ENCODE measurements at regions not wholly inside any gene's neighbourhood (a gene's known extent, or its start where the extent isn't known, plus 50 kb on each side); places are given as distances from the start of the nearest gene placed in this dataset.

- Mint-ChIP-seq H3K4me3 (no peak overlapping the region), H3K9me3 (peaks cover 13% of the 10 kb centered on the region; the same call in 2 of the 3 replicates), H3K27ac (no peak overlapping the region), H3K27me3 (ENCODE audit: insufficient read depth, low read depth, poor library complexity) (peaks cover 4% of the 10 kb centered on the region), H3K36me3 (ENCODE audit: low read depth) (peaks cover 8% of the 10 kb centered on the region), H3K4me1 (peaks cover 23% of the 10 kb centered on the region)
- H2AFZ ChIP-seq: no peak overlapping the region
- no peak for DNase-seq (ENCODE audit: low spot score)
- H3K27ac ChIP-seq (ENCODE audit: low read depth): no peak overlapping the region
- no peak overlapping the region for H3K4me3 ChIP-seq
- H3K4me2 ChIP-seq: no peak overlapping the region
- no peak for ATAC-seq
- no peaks in the 10 kb centered on the region for H3K79me2 ChIP-seq (replicated peaks; ENCODE audit: insufficient read depth)
- H4K20me1 ChIP-seq (replicated peaks; ENCODE audit: insufficient read depth): no peaks in the 10 kb centered on the region
- peaks cover 29% of the 10 kb centered on the region for H3K4me1 ChIP-seq (ENCODE audit: insufficient read depth)
- H3K27me3 ChIP-seq (ENCODE audit: insufficient read depth): peaks cover 14% of the 10 kb centered on the region
- TF ChIP-seq JUNB (IDR thresholded peaks at IDR 0.05; ENCODE audit: unreplicated experiment): no peak
- TF ChIP-seq CREB1 (CRISPR knock-in tag; IDR thresholded peaks at IDR 0.05; ENCODE audit: low read depth): no peak
- no peak for TF ChIP-seq EZH2phosphoT487 (IDR thresholded peaks at IDR 0.05; ENCODE audit: unreplicated experiment)
- TF ChIP-seq ZNF462 (CRISPR knock-in tag; IDR thresholded peaks at IDR 0.05): no peak
- no peak for TF ChIP-seq NANOG (IDR thresholded peaks at IDR 0.05; ENCODE audit: borderline replicate concordance)
- TF ChIP-seq POLR2AphosphoS5 (IDR thresholded peaks at IDR 0.05; ENCODE audit: low read depth): no peak
- no peak for TF ChIP-seq ETS1 (IDR thresholded peaks at IDR 0.05)
- no peak for TF ChIP-seq REST (IDR thresholded peaks at IDR 0.05; ENCODE audit: unreplicated experiment)
- no peak for TF ChIP-seq ZNF114 (CRISPR knock-in tag; IDR thresholded peaks at IDR 0.05)
- TF ChIP-seq STAT1 (IDR thresholded peaks at IDR 0.05; ENCODE audit: unreplicated experiment): no peak
- TF ChIP-seq CTCF (conservative IDR thresholded peaks at IDR 0.05; ENCODE audit: low read depth in 2 of 2): no peak
- no peak for TF ChIP-seq ZNF331 (CRISPR knock-in tag; IDR thresholded peaks at IDR 0.05; ENCODE audit: low read depth)
- no peak for TF ChIP-seq EZH2 (IDR thresholded peaks at IDR 0.05; ENCODE audit: low read depth, unreplicated experiment)
- no peaks in the 10 kb centered on the region; the same call in 1 of the 2 replicates for H3K36me3 ChIP-seq (ENCODE audit: insufficient read depth)
- peaks cover 44% of the 10 kb centered on the region for H3K9me2 ChIP-seq (ENCODE audit: insufficient read depth)
- H3F3A ChIP-seq (replicated peaks; ENCODE audit: low read depth): no peaks in the 10 kb centered on the region
Measured at GRCh38 chr9:108088916-108089315, 599.3 kb upstream of the KLF4 start.

All from GM23338 (cell line).